GM19239 (cell line): ENCODE measurements at regions not wholly inside any gene's neighbourhood (a gene's known extent, or its start where the extent isn't known, plus 50 kb on each side); places are given as distances from the start of the nearest gene placed in this dataset.
"Not testable (repeated sequence)": the region's sequence is repeated elsewhere in the genome, so short reads cannot be mapped to it uniquely, and the experiment has no call there.

Source experiments
- DNase-seq: peaks from one replicate; pipeline ENCODE4 v3.0.0; 2011; ENCODE audit warnings: low spot score; ENCODE audit not compliant: insufficient read length
- FAIRE-seq: peaks from 2 replicates; lab custom pipeline; 2011; peaks lifted over from hg19 to GRCh38; lab: Jason Lieb, UNC

GRCh38 chr2:220341014-220341413, 713.6 kb downstream of the SLC4A3 start:
- DNase-seq = no peak
- no peak for FAIRE-seq

GRCh38 chr2:220346919-220347318, 719.5 kb downstream of the SLC4A3 start:
- FAIRE-seq = no peak

GRCh38 chr2:220347626-220348025, 720.2 kb downstream of the SLC4A3 start:
- no peak for FAIRE-seq
- no peak for DNase-seq

More at GRCh38 chr2:220346919-220347318, 719.5 kb downstream of the SLC4A3 start:
- DNase-seq = no peak

- no peak for DNase-seq
- no peak for FAIRE-seq
Observed at GRCh38 chr2:220348206-220348605, 720.8 kb downstream of the SLC4A3 start.

GRCh38 chr2:220353897-220354296, 726.5 kb downstream of the SLC4A3 start:
- FAIRE-seq = no peak
- DNase-seq = no peak

- FAIRE-seq = no peak
- no peak for DNase-seq
Observed at GRCh38 chr2:220356076-220356475, 728.6 kb downstream of the SLC4A3 start.

GRCh38 chr2:220365023-220365422, 737.6 kb downstream of the SLC4A3 start:
- FAIRE-seq (no peak), DNase-seq (no peak)

- DNase-seq = no peak
- no peak for FAIRE-seq
Observed at GRCh38 chr2:220366765-220367164, 739.3 kb downstream of the SLC4A3 start.

- FAIRE-seq = no peak
- DNase-seq = no peak
Observed at GRCh38 chr2:220370764-220371163, 743.3 kb downstream of the SLC4A3 start.

GRCh38 chr2:220371211-220371610, 743.8 kb downstream of the SLC4A3 start:
- no peak for DNase-seq
- FAIRE-seq = no peak

GRCh38 chr2:220373878-220374277, 746.4 kb downstream of the SLC4A3 start:
- no peak for FAIRE-seq
- DNase-seq = no peak

GRCh38 chr2:220374282-220374681, 746.9 kb downstream of the SLC4A3 start:
- FAIRE-seq = no peak
- DNase-seq = no peak

- DNase-seq (no peak), FAIRE-seq (no peak)
Observed at GRCh38 chr2:220377482-220378155, 750.2 kb downstream of the SLC4A3 start.

GRCh38 chr2:220387758-220388157, 760.3 kb downstream of the SLC4A3 start:
- FAIRE-seq, DNase-seq: not testable (repeated sequence)

GRCh38 chr2:220393711-220394110, 766.3 kb downstream of the SLC4A3 start:
- FAIRE-seq (no peak), DNase-seq (no peak)

GRCh38 chr2:220394433-220394832, 767.0 kb downstream of the SLC4A3 start:
- DNase-seq (no peak), FAIRE-seq (no peak)

GRCh38 chr2:220396287-220396686, 768.9 kb downstream of the SLC4A3 start:
- no peak for DNase-seq
- no peak for FAIRE-seq

GRCh38 chr2:220410296-220410695, 782.9 kb downstream of the SLC4A3 start:
- FAIRE-seq = no peak
- DNase-seq = no peak

GRCh38 chr2:220417503-220417902, 790.1 kb downstream of the SLC4A3 start:
- no peak for DNase-seq
- no peak for FAIRE-seq

GRCh38 chr2:220419647-220420046, 792.2 kb downstream of the SLC4A3 start:
- no peak for FAIRE-seq
- DNase-seq = no peak

- FAIRE-seq (no peak), DNase-seq (no peak)
Observed at GRCh38 chr2:220420820-220421219, 793.4 kb downstream of the SLC4A3 start.

- DNase-seq (no peak), FAIRE-seq (no peak)
Observed at GRCh38 chr2:220422676-220423075, 795.2 kb downstream of the SLC4A3 start.
